ENCODE measurements at regions not wholly inside any gene's neighbourhood (a gene's known extent, or its start where the extent isn't known, plus 50 kb on each side); places are given as distances from the start of the nearest gene placed in this dataset.

GRCh38 chr4:27233531-27233930 is 372.9 kb downstream of the STIM2 start:
- peaks cover 2% of the 10 kb centered on the region for H3K9me3 Mint-ChIP-seq (ENCODE audit: unreplicated experiment)
- H3K36me3 Mint-ChIP-seq (ENCODE audit: unreplicated experiment), result no peaks in the 10 kb centered on the region
- no peak overlapping the region for H3K4me3 Mint-ChIP-seq (ENCODE audit: unreplicated experiment)
- no peak for DNase-seq
- no peak overlapping the region for H3K27ac Mint-ChIP-seq (ENCODE audit: unreplicated experiment)
- TF ChIP-seq CTCF (IDR thresholded peaks at IDR 0.05; ENCODE audit: partially characterized antibody, unreplicated experiment), result no peak
- H3K27me3 Mint-ChIP-seq (ENCODE audit: unreplicated experiment), result no peaks in the 10 kb centered on the region
- no peaks in the 10 kb centered on the region for H3K4me1 Mint-ChIP-seq (ENCODE audit: low read depth, unreplicated experiment)

- no peak for DNase-seq
- no peak overlapping the region for H3K27ac Mint-ChIP-seq (ENCODE audit: unreplicated experiment)
- H3K9me3 Mint-ChIP-seq (ENCODE audit: unreplicated experiment), result peaks cover 1% of the 10 kb centered on the region
- no peak for TF ChIP-seq CTCF (IDR thresholded peaks at IDR 0.05; ENCODE audit: partially characterized antibody, unreplicated experiment)
- H3K4me1 Mint-ChIP-seq (ENCODE audit: low read depth, unreplicated experiment), result no peaks in the 10 kb centered on the region
- no peak overlapping the region for H3K4me3 Mint-ChIP-seq (ENCODE audit: unreplicated experiment)
- H3K36me3 Mint-ChIP-seq (ENCODE audit: unreplicated experiment), result no peaks in the 10 kb centered on the region
- no peaks in the 10 kb centered on the region for H3K27me3 Mint-ChIP-seq (ENCODE audit: unreplicated experiment)
Observed at GRCh38 chr4:27234306-27234899, 373.8 kb downstream of the STIM2 start.

GRCh38 chr4:27239641-27240040 is 379.0 kb downstream of the STIM2 start:
- no peak for DNase-seq
- Mint-ChIP-seq H3K4me1 (ENCODE audit: low read depth, unreplicated experiment) (no peaks in the 10 kb centered on the region), H3K9me3 (ENCODE audit: unreplicated experiment) (no peaks in the 10 kb centered on the region), H3K36me3 (ENCODE audit: unreplicated experiment) (no peaks in the 10 kb centered on the region), H3K4me3 (ENCODE audit: unreplicated experiment) (no peak overlapping the region), H3K27ac (ENCODE audit: unreplicated experiment) (no peak overlapping the region), H3K27me3 (ENCODE audit: unreplicated experiment) (no peaks in the 10 kb centered on the region)
- TF ChIP-seq CTCF (IDR thresholded peaks at IDR 0.05; ENCODE audit: partially characterized antibody, unreplicated experiment), result no peak

GRCh38 chr4:27242217-27242616 is 381.6 kb downstream of the STIM2 start:
- no peaks in the 10 kb centered on the region for H3K9me3 Mint-ChIP-seq (ENCODE audit: unreplicated experiment)
- no peak overlapping the region for H3K4me3 Mint-ChIP-seq (ENCODE audit: unreplicated experiment)
- no peak overlapping the region for H3K27ac Mint-ChIP-seq (ENCODE audit: unreplicated experiment)
- no peaks in the 10 kb centered on the region for H3K36me3 Mint-ChIP-seq (ENCODE audit: unreplicated experiment)
- DNase-seq, result no peak
- no peak for TF ChIP-seq CTCF (IDR thresholded peaks at IDR 0.05; ENCODE audit: partially characterized antibody, unreplicated experiment)
- no peaks in the 10 kb centered on the region for H3K4me1 Mint-ChIP-seq (ENCODE audit: low read depth, unreplicated experiment)
- no peaks in the 10 kb centered on the region for H3K27me3 Mint-ChIP-seq (ENCODE audit: unreplicated experiment)

- no peak for DNase-seq
- no peak for TF ChIP-seq CTCF (IDR thresholded peaks at IDR 0.05; ENCODE audit: partially characterized antibody, unreplicated experiment)
- Mint-ChIP-seq H3K36me3 (ENCODE audit: unreplicated experiment) (no peaks in the 10 kb centered on the region), H3K4me3 (ENCODE audit: unreplicated experiment) (no peak overlapping the region), H3K9me3 (ENCODE audit: unreplicated experiment) (peaks cover 3% of the 10 kb centered on the region), H3K4me1 (ENCODE audit: low read depth, unreplicated experiment) (no peaks in the 10 kb centered on the region), H3K27me3 (ENCODE audit: unreplicated experiment) (no peaks in the 10 kb centered on the region), H3K27ac (ENCODE audit: unreplicated experiment) (no peak overlapping the region)
Observed at GRCh38 chr4:27245216-27245615, 384.6 kb downstream of the STIM2 start.

Data from glutamatergic neuron (in vitro differentiated cells).